ENCODE measurements at regions not wholly inside any gene's neighbourhood (a gene's known extent, or its start where the extent isn't known, plus 50 kb on each side); places are given as distances from the start of the nearest gene placed in this dataset.
"Not testable (repeated sequence)": the region's sequence is repeated elsewhere in the genome, so short reads cannot be mapped to it uniquely, and the experiment has no call there.

DNA sequence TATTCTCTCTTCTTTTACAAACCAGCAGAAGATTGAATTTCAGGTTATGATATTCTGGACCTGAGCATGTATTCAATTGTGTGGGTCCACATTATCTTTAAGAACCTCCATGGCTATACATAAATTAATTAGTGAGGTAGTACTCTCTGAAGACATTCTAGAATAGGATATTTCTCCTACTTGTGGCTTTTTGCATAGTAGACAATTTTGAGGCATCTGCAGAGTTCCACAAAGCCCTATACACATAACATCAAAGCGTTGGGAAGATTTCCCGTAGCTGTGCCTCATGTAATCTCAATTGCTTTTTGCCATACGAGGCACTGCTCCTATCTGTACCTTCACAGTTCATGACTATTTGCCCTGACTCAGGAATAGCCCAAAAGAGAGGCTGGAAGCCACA lies 395.4 kb upstream of the RGS17 start:
- DNase-seq, result no peak

DNA sequence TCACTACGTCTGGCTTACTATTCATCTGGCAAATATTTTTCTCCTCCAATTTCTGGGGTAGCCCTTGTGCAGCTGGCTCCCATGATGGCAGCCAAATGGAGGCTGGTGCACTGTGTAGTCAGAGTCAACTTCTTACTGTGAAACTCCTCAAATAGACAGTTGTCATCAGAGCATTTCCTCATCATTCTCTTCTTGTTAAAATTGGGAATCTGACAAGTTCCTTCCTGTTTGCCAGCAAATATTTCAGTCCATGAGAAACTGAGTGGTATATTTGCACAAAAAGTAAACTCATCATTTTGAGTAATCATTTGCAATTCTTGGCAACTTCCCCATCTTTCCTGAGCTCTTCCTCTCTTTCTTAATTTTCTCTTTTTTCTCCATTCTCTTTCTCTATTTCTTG lies 394.9 kb upstream of the RGS17 start:
- DNase-seq, result no peak

DNA sequence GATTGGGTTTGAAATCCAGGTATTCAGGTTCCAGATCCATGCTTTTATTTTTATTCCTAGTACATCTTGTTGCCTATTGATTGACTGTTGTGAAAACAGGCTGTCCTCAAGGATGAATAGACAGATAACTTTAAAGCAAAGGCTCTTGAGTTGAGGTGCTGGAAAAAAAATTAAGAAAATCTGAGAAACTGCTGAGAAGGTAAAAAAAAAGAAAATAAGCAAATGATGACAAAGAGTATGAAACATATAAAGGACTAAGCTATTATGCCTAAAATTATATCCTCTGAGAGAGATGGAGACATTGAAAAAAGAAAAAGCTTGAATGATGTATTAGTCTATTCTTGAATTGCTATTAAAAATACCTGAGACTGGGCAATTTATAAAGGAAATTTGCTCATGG lies 392.3 kb upstream of the RGS17 start:
- DNase-seq, result no peak

DNA sequence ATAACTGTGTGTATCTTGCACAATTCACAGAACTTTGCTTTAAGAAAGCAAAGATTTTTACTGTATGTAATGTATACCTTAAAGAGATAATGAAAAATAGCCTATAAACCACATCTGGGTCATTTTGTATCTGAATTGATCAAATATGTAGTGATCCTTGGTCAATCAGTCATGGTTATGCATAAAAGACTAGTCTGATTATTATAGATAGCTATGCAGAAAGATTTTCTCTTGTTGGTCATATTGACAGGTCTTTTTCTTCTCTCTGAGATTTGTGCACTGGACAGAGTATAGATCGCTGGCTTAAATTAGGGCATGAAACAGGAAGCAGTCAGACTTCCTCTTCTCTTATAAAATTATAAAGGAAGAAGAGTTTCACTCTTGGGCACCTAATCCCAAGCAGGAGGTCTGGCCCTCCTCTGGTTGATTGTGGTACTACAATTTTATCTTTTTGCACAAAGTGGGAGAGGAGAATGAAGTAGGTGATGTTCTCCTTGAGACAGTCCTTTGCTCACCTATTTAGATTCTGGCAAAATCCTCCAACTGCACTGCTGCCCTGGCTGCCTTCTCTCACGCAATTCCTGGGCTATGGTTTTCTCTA lies 380.9 kb upstream of the RGS17 start:
- no peak for DNase-seq

DNA sequence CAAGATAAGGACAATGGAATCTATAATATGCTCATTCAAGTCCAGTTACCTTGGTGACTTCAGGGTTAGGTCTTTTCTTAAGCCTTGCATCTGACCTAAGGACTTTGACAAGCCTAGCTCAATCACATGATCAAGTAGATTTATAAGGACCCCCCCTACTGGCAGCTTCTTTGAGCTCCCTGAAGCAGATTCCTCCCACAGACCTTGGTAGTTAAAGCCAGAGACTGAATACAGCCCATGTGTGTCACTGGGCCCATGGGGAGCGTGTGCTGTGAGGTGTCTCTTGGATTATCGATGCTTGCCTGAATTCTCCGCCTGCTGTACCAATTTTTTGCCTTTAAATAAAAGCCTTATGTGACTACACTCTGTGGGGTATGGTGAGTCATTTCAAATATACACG lies 372.7 kb upstream of the RGS17 start:
- no peak for DNase-seq

DNA sequence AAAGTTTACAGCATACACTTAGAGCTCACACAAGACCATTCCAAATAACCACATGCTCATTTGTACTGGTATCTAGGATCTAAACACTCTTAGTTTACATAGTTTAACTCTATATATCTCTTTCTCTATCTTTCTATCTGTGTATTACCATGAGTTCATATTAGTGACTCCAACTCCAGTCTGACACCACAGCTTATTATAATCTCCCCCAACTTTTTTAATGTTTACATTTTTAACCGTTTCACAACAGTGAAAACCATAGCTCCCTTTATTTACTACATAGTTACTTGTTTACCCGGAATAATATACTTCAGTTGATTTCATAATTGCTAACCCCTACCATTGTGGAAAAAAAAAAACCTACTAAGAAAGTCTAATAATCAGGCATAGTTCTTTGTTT lies 362.4 kb upstream of the RGS17 start:
- DNase-seq, result no peak

DNA sequence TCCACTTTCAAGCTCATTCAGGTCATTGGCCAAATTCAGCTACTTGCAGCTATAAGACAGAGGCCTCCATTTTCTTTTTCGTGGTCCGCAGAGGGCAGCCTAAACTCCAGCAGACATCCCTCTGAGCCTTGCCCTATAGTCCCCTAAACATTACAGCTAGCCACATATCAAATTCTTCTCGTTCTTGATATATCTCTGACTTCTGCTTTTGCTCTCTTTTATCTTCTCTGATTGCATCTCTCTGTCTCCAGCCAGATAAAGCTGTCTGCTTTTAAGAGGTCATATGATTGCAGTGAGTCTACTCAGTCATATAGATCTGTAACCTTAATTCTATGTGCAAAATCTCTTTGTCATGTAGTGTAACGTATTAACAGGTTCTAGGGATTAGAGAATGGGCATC lies 358.4 kb upstream of the RGS17 start:
- no peak for DNase-seq

DNA sequence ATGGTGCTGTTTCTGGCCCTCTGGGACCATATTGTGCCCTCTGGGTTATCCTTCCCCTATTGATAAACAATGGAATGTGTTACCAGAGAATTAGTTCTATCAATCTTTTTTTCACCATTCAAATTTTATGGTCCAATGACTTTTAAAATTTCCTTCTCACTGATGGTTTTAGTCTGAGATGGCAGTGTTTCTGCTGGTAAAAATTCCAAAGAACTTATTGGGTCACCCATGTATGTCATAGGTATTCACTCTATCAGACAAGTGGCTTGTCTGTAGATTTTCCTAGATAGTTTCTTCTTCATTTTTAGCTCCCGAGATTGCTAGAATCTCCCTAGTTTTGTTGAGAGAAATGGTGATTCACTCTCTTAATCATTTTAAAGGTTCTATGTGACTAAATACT lies 357.2 kb upstream of the RGS17 start:
- DNase-seq, result no peak

DNA sequence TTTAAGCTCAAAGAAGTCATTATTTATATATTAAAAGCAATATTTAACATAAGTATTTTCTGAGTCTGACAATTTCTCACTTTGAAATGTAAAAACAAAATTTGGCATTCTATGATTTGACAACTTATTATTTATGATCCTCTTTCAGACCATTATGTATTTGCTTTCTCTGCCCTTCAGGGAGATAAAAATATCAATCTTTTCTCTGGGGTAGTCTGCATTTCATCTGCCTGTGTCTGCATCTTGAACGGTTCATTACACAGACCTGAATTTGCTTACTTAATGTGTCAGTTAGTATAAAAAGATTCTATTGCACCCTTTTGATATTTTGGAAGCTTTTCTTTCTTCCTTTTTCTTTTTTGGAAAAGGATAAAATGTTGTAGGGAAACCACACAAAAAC lies 354.0 kb upstream of the RGS17 start:
- DNase-seq, result no peak

DNA sequence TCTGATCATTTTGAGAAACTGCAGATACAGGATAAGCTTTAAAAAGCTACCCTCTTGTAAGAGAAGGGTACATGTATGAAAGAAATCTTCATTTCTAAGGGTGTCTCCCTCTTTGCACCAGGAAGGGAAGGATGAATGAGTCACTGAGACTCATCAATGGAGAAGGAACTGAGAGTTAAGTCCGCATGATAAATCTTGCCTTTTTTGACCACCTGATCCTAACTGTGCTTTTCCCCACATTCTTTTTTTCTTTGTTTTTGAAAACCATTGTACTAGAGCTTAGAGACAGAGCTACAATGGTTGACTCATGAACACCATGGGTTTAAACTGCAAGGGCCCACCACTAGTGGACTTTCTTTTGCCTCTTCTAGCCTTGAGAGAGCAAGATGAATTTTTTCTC lies 353.0 kb upstream of the RGS17 start:
- no peak for DNase-seq

DNA sequence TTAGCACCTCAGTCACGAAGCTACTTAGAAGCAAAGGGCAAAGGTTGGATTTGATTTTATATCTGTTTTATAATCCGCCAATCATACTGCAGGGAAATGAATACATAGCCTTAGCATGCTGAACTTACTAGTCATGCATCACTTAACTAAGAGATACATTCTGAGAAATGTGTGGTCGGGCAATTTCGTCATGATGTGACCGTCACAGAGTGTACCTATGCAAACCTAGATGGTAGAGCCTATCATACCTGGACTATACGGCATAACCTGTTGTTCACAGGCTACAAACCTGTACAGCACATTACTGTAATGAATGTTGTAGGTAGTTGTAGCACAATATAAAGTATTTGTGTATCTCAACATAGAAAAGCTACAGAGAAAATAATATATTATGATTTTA lies 345.2 kb upstream of the RGS17 start:
- DNase-seq, result no peak

DNA sequence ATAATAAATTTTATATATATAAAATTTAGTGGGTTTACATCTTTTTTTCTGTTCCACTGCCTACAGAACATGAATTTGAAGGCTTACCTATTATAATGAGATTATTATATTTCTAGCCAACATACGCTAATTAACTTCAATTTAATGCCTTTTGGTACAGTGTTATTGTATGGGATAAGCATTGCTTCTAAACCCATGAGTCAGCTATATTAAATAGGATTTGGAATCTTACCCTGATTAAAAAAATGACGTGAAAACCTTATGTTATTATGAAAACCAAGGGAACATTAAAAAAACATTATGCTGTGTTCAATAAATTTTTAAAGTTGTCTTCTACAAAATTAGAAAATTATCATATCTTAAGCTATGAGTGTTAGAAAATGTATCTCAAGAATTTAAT lies 334.0 kb upstream of the RGS17 start:
- no peak for DNase-seq

DNA sequence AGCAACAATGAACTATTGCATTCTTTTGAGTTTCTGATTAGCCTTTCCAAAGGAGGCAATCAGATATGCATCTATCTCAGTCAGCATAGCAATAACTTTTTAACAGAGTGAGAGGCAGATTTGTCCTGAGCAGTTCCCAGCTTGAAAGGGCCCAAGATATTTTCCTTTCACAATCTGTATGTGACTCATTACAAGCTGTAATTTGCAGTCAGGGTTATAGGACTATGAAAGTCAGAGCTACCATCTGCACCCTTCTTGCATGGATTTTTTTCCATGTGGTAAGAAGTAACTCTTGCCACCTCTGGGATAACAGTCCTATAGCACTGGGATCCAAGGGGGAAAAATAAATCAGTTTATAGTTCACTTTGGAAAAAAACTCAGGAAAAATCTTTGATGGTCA lies 318.2 kb upstream of the RGS17 start:
- DNase-seq, result no peak

DNA sequence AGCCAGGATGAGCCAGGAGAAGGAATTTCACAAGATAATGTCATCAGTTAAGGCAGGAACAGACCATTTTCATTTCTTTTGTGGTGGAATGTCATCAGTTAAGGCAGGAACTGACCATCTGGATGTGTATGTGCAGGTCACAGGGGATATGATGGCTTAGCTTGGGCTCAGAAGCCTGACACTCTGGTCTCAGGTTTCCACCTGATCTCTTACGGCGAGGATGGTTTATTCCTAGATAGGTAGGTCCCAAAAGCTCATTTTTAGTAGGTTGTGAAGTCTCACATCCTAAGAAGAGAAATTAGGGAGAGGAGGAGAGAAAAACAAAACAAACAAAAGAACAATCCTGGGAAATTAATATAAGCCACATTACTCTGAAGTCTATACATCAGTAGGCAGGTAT lies 311.7 kb upstream of the RGS17 start:
- not testable (repeated sequence) for DNase-seq

DNA sequence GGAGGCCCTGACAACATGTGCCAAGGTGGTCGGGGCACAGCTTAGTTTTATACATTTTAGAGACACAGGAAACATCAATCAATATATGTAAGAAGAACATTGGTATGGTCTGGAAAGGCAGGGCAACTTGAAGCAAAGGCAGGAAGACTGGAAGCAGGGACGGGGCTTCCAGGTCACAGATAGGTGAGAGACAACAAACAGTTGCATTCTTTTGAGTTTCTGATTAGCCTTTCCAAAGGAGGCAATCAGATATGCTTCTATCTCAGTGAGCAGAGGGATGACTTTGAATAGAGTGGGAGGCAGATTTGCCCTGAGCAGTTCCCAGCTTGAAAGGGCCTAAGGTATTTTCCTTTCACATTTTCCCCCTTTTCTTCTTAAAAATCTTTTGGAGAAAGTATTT lies 311.0 kb upstream of the RGS17 start:
- DNase-seq, result no peak

DNA sequence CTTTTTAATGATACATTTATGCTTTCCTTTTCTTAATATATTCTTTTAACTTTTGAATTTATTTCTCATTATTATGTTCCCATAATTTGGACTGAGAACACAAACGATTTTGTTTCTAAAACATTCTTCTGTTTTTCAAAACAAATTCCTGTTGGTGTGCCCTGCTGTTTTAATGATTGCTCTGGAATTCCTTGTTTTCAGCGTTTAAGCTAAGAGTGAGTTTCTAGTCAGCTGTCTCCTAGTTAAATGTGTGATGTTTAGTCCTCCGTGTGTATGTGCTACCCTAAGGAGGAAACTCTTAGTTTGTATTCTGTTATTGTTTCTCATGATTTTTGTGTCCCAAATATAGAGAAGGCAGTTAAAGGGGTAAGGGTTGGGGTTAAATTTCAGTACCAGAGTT lies 306.1 kb upstream of the RGS17 start:
- no peak for DNase-seq

DNA sequence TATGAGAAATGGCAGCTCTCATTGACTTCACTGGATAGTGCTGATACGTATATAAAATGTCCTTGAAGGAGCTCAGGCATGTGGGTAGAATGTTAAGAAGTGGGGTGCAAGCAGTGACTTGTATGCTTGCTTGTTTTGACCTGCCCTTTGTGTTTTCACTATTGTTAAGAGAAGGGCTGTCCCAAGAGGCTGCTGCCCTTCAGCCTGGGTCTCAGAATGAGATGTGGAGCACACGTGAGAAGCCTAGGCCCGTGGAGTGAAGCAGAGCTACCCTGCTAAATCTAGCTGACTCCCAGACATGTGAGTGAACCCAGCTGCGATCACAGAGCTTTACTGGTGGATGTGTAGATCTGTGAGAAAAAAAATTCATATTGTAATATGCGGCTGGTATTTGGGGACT lies 305.3 kb upstream of the RGS17 start:
- no peak for DNase-seq

DNA sequence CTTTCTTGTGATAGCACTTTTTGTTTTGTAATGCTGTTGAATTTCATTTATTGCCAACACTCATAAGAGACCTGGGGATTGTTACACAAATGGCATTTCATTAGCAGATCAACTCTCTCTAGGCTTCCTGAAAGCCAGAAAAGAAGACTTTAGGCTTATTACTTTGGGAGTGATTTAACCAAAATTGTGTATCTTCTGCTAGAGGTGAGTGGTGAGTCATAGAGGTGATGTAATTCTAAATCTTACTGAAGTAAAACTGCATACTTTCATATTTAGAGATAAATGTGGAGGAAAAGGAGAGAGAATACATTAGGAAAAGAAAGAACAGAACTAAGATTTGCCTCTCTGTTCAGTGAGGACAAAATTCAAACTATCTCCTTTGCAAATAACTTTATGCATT lies 304.7 kb upstream of the RGS17 start:
- DNase-seq, result no peak

DNA sequence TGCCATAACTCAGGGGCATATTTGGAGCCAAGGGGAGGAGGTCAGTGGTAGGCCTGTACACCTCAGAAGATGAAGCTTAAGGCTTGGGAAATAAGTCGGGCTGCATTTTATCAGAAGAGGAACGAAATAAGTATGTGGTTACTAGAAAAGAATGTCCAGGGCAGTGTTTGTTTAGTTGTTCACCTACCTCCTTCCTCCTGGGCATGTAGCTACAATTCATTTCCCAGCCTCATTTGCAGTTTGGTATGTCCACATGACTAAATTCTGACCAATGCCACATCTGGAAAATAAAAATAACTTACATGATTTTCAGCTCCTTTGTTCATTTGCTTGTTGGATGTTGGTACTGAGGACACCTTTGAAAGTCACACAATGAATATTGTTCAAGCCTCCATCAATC lies 294.5 kb upstream of the RGS17 start:
- no peak for DNase-seq

DNA sequence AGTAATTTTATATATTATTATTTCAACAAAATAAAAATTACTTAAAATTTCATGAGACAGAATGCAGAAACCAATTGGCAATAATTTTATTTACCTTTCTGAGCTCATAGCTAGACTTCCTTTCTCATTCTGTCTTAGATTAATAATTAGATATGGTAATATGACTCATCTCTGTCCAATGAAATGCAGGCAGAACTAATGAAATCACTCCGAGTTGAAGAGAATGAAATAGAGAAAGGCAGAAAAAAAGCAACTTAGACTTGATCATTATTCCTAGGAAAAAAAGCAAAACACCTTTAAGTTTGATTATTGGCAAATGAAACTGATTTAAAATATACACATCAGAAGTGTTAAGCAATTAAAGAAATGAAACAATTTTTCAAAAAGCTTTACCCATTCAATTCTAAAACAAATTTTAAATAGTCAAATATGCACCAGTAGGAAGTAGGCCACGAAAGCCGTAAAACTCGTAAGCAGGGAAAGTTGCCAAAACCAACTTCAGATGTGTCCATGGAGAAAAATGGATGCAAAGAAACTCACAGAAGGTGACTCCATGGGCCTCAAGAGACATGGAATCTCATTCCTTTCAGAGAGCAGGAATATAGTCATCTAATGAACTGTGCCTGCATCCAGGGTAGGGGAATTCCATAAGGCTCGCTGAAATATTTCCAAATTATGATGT lies 293.8 kb upstream of the RGS17 start:
- no peak for DNase-seq

DNA sequence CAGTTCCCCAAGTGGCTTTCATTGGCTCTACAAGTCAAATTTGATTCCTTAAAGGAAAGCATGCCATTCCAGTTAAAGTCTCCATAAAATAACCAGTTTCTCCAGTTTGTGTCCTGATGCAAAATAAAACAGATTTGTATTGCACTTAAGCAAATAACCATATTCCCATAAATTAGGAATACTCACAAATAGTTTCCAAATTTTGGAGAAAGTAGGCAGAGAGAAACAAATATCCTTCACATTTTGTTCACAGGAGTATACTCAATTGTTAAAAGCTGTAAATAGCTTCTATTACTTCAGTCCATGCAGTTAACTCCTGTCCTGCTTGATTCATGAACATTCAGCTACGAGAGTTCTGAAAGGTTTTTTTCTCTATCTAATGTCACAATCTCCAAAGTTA lies 281.4 kb upstream of the RGS17 start:
- no peak for DNase-seq

DNA sequence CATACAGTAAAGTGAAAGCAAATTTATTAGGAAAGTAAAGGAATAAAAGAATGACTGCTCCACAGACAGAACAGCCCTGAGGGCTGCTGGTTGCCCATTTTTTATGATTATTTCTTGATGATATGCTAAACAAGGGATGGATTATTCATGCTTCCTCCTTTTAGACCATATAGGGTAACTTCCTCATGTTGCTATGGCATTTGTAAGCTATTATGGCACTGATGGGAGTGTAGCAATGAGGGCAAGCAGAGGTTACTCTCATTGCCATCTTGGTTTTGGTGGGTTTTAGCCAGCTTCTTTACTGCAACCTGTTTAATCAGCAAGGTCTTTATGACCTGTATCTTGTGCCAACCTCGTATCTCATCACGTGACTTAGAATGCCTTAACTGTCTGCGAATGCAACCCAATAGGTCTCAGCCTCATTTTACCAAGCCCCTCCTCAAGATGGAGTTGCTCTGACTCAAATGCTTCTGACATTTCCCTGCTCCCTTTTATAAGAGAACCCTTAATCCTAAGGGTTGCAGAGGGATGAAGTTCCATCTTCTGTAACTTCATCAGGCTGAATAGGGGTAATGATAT lies 280.1 kb upstream of the RGS17 start:
- DNase-seq, result no peak

DNA sequence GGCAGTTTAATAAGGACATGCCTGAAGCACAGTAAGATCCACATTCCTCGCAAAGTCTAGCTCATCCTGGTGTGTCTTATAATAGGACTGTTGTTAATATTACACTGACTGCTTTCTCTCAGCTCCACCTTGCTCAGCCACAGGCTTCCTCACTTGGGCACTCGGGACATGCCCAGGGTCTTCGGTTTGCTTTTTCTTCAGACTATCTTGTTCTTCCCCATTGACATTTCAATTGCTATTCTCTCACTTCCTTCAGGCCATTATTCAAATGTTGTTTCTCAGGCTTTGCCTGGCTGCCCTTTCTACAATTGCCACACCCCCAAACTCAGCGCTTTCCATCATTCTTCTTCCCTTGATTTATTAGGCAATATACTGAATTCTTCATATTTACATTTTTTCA lies 274.8 kb upstream of the RGS17 start:
- DNase-seq, result no peak

DNA sequence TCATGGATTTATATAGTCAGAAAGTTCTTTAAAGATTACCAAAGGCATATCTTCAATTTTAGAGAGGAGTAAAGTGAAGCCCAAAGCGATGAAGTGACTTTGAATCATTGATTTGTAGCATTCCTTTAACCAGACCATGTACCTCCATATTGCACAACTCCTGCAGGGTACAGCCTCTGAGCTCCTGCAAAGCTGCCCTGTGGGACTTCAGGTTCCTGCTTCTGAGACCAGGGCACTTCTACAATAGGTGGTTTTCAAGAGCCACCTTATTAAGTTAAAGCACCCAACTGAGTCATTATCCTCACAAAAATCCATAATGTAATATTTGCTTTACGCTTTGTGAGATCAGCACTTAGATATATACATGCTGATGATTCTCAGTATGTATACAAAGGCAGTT lies 270.7 kb upstream of the RGS17 start:
- no peak for DNase-seq

DNA sequence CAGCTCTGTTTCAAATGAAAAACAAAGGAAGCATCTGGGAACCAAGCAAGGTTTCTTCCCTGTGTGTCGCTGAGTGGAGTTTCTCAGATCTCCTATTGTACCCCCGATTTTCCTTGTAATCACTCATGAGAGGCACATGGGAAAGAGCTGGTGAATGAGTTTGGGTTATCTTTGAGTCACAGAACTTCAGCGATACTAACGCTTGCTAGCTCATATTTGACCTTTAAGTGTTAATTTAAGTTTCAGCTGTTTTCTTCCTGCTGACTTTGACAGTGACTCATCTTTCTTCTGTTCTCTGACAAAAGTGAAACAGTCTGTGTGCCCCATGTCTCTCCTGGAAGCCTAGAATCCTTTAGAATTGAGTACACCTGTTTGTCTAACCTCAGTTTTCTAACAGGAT lies 261.1 kb upstream of the RGS17 start:
- no peak for DNase-seq

All from stimulated activated CD4-positive, alpha-beta T cell treated with anti-CD3 and anti-CD28 coated beads, Interleukin-15, amount 100 ng/mL, for 24 hours (primary cell).